Peyer's patch (tissue), 4 donors: ENCODE measurements at regions not wholly inside any gene's neighbourhood (a gene's known extent, or its start where the extent isn't known, plus 50 kb on each side); places are given as distances from the start of the nearest gene placed in this dataset.

ENCODE experiments used
- DNase-seq, 3 donors: peaks; one replicate each; pipeline ENCODE4 v3.0.0-alpha.2; 2017 to 2019
- H3K27ac ChIP-seq, 4 donors: fragments of 200-600 bp; sonication (generic); one replicate each; pipeline ENCODE4 v1.5.1; 2016 to 2019
- H3K27me3 ChIP-seq, 2 donors: fragments of 200-600 bp; sonication (generic); one replicate each; pipeline ENCODE4 v1.5.1; 2019
- H3K36me3 ChIP-seq, 3 donors: fragments of 200-600 bp; sonication (generic); one replicate each; pipeline ENCODE4 v1.5.1; 2016 to 2019
- H3K4me1 ChIP-seq, 4 donors: fragments of 200-600 bp; sonication (generic); one replicate each; pipeline ENCODE4 v1.5.1; 2016 to 2019
- H3K4me3 ChIP-seq, 4 donors: fragments of 200-600 bp; sonication (generic); 1 replicate in 3 of 4; 2 replicates in 1 of 4; pipeline ENCODE4 v1.5.1; 2016 to 2019; ENCODE audit warnings: mild to moderate bottlenecking in 1 of 4
- H3K9me3 ChIP-seq, 4 donors: fragments of 200-600 bp; sonication (generic); one replicate each; pipeline ENCODE4 v1.5.1; 2016 to 2019; ENCODE audit warnings: mild to moderate bottlenecking in 1 of 4
- CTCF ChIP-seq, 6 experiments: fragments of 450-650 bp in 4 of 6; fragments of 200-600 bp in 2 of 6; sonication (generic) in 1 of 6; IDR thresholded peaks; one replicate each; pipeline ENCODE4 v1.5.1; 2017 to 2019; ENCODE audit warnings: antibody characterized with exemption in 6 of 6, mild to moderate bottlenecking in 3 of 6, moderate library complexity in 1 of 6
- POLR2A ChIP-seq, 2 donors: fragments of 450-650 bp; IDR thresholded peaks; one replicate each; pipeline ENCODE4 v1.5.1; 2017; ENCODE audit warnings: antibody characterized with exemption in 2 of 2, mild to moderate bottlenecking in 2 of 2, moderate library complexity in 2 of 2

GRCh38 chr2:199594443-199594842 is 136.7 kb upstream of the SATB2 start:
- DNase-seq, result no peak
- H3K4me3 ChIP-seq, result no peak overlapping the region
- H3K9me3 ChIP-seq, result no peaks in the 10 kb centered on the region
- H3K27ac ChIP-seq, result no peak overlapping the region
- TF ChIP-seq POLR2A (IDR thresholded peaks at IDR 0.05) (no peak), CTCF (IDR thresholded peaks at IDR 0.05) (no peak)
- H3K4me1 ChIP-seq, result no peaks in the 10 kb centered on the region
- H3K27me3 ChIP-seq, result no peaks in the 10 kb centered on the region
- no peaks in the 10 kb centered on the region for H3K36me3 ChIP-seq

GRCh38 chr2:199591826-199592225 is 134.1 kb upstream of the SATB2 start:
- Histone ChIP-seq H3K4me1 (no peaks in the 10 kb centered on the region), H3K27me3 (no peaks in the 10 kb centered on the region), H3K36me3 (no peaks in the 10 kb centered on the region), H3K4me3 (no peak overlapping the region), H3K9me3 (no peaks in the 10 kb centered on the region), H3K27ac (no peak overlapping the region)
- DNase-seq, result no peak
- TF ChIP-seq POLR2A (IDR thresholded peaks at IDR 0.05) (no peak), CTCF (IDR thresholded peaks at IDR 0.05) (no peak)

GRCh38 chr2:199590321-199591203 is 132.8 kb upstream of the SATB2 start:
- Histone ChIP-seq H3K27me3 (no peaks in the 10 kb centered on the region), H3K36me3 (no peaks in the 10 kb centered on the region), H3K4me3 (no peak overlapping the region), H3K4me1 (no peaks in the 10 kb centered on the region), H3K9me3 (no peaks in the 10 kb centered on the region), H3K27ac (no peak overlapping the region)
- TF ChIP-seq CTCF (IDR thresholded peaks at IDR 0.05) (no peak), POLR2A (IDR thresholded peaks at IDR 0.05) (no peak)
- DNase-seq, result no peak

GRCh38 chr2:199589306-199589705 is 131.6 kb upstream of the SATB2 start:
- no peaks in the 10 kb centered on the region for H3K4me1 ChIP-seq
- H3K9me3 ChIP-seq, result no peaks in the 10 kb centered on the region
- H3K27ac ChIP-seq, result no peak overlapping the region
- TF ChIP-seq CTCF (IDR thresholded peaks at IDR 0.05) (no peak), POLR2A (IDR thresholded peaks at IDR 0.05) (no peak)
- H3K27me3 ChIP-seq, result no peaks in the 10 kb centered on the region
- H3K36me3 ChIP-seq, result no peaks in the 10 kb centered on the region
- no peak overlapping the region for H3K4me3 ChIP-seq
- DNase-seq, result no peak

- no peaks in the 10 kb centered on the region for H3K4me1 ChIP-seq
- no peaks in the 10 kb centered on the region for H3K27me3 ChIP-seq
- no peak overlapping the region for H3K4me3 ChIP-seq
- no peaks in the 10 kb centered on the region for H3K36me3 ChIP-seq
- H3K9me3 ChIP-seq, result no peaks in the 10 kb centered on the region
- H3K27ac ChIP-seq, result no peak overlapping the region
- TF ChIP-seq POLR2A (IDR thresholded peaks at IDR 0.05) (no peak), CTCF (IDR thresholded peaks at IDR 0.05) (no peak)
- no peak for DNase-seq
Observed at GRCh38 chr2:199588054-199588453, 130.3 kb upstream of the SATB2 start.
